ENCODE measurements at regions not wholly inside any gene's neighbourhood (a gene's known extent, or its start where the extent isn't known, plus 50 kb on each side); places are given as distances from the start of the nearest gene placed in this dataset.

GRCh38 chr14:105859717-105860614 lies 333.6 kb downstream of the TMEM121 start:
- ChIA-PET POLR2A (ENCODE audit: partially characterized antibody) (no interaction called here), CTCF (ENCODE audit: partially characterized antibody) (no interaction called here)
- H2AK5ac ChIP-seq (ENCODE audit: low read depth, low read length) = no peak overlapping the region
- no peaks in the 10 kb centered on the region for H3K79me2 ChIP-seq (ENCODE audit: control insufficient read depth in 1 of 2, insufficient read depth in 2 of 2, low read length in 2 of 2)
- no peak overlapping the region for H2BK5ac ChIP-seq (ENCODE audit: low read depth, low read length)
- H3K9me3 ChIP-seq (ENCODE audit: insufficient read depth in 2 of 2, low read depth in 1 of 2, low read length in 1 of 2) = peaks cover 77 to 95% of the 10 kb centered on the region in 2 experiments
- WGBS, 2 experiments (ENCODE audit: extremely low coverage in 1 of 2, insufficient coverage in 1 of 2, insufficient read length in 1 of 2, insufficient replicate concordance in 2 of 2, low coverage in 1 of 2, low lambda C conversion rate in 2 of 2, missing lambda C conversion rate in 1 of 2) = 56% methylated on average over 5 of the region's 11 CpGs; no CpG with 5 or more reads in 1 of the 2 experiments
- no peak overlapping the region for H3K9ac ChIP-seq (replicated peaks in 1 of 4; ENCODE audit: extremely low read depth in 1 of 4, low read depth in 3 of 4, low read length in 3 of 4)
- DNase-seq (ENCODE audit: low read depth in 1 of 2, low spot score in 2 of 2) (no peak), FAIRE-seq (no peak)
- H4K8ac ChIP-seq (ENCODE audit: extremely low read depth, insufficient read depth, low read length) = no peak overlapping the region
- H3K79me1 ChIP-seq (ENCODE audit: low read depth, low read length) = no peaks in the 10 kb centered on the region
- H2BK120ac ChIP-seq (replicated peaks; ENCODE audit: low read depth, low read length) = no peak overlapping the region
- no peaks in the 10 kb centered on the region for H3K23me2 ChIP-seq (ENCODE audit: low read depth, low read length)
- H3K4me3 ChIP-seq (ENCODE audit: extremely low read depth in 1 of 4, insufficient read depth in 2 of 4, low read depth in 3 of 4, low read length in 4 of 4) = no peak overlapping the region
- peaks cover 0 to 6% (median 0%) of the 10 kb centered on the region in 4 experiments; a peak in 1 of 8 replicates for H3K36me3 ChIP-seq (ENCODE audit: control insufficient read depth in 2 of 4, insufficient read depth in 4 of 4, low read length in 3 of 4)
- H4K20me1 ChIP-seq (replicated peaks in 1 of 2; ENCODE audit: control insufficient read depth in 1 of 2, insufficient read depth in 2 of 2, low read length in 2 of 2) = no peaks in the 10 kb centered on the region
- no peak overlapping the region for H3K4ac ChIP-seq (replicated peaks; ENCODE audit: insufficient read length, low read depth, low read length)
- H3K4me1 ChIP-seq (replicated peaks in 1 of 4; ENCODE audit: control insufficient read depth in 3 of 4, insufficient read depth in 4 of 4, low read length in 3 of 4) = no peaks in the 10 kb centered on the region
- no peak overlapping the region for H3K4me2 ChIP-seq (ENCODE audit: insufficient read depth in 1 of 2, low read depth in 2 of 2, low read length in 2 of 2)
- no peak overlapping the region for H3K56ac ChIP-seq (replicated peaks; ENCODE audit: insufficient read length, low read depth, low read length)
- H4K5ac ChIP-seq (ENCODE audit: insufficient read length, low read depth, low read length) = no peak overlapping the region
- no peak overlapping the region for H3K14ac ChIP-seq (ENCODE audit: insufficient read length)
- H4K91ac ChIP-seq (replicated peaks; ENCODE audit: insufficient read length, low read length) = no peak overlapping the region
- H3K27me3 ChIP-seq (replicated peaks in 1 of 4; ENCODE audit: control insufficient read depth in 3 of 4, extremely low read depth in 1 of 4, insufficient read depth in 3 of 4, low read length in 3 of 4) = no peaks in the 10 kb centered on the region; a peak in 2 of 7 replicates
- no peak overlapping the region for H2BK20ac ChIP-seq (ENCODE audit: low read length)
- H2BK15ac ChIP-seq (ENCODE audit: low read length) = no peak overlapping the region
- H3K27ac ChIP-seq (ENCODE audit: low read depth, low read length) = no peak overlapping the region
- H3K18ac ChIP-seq (ENCODE audit: extremely low read depth, low read length) = no peak overlapping the region
- H2BK12ac ChIP-seq (ENCODE audit: low read depth, low read length) = no peak overlapping the region
- no peak for TF ChIP-seq RBBP5 (IDR thresholded peaks at IDR 0.05; ENCODE audit: borderline replicate concordance, low read depth, low read length)
- TF ChIP-seq PHF8 (conservative IDR thresholded peaks at IDR 0.05; ENCODE audit: low read depth, low read length) = no peak
- H2AFZ ChIP-seq (ENCODE audit: low read length) = no peak overlapping the region
- H3K23ac ChIP-seq (ENCODE audit: insufficient read length) = no peak overlapping the region

Measured in H1 (cell line).